GM19452 (cell line): ENCODE measurements at regions not wholly inside any gene's neighbourhood (a gene's known extent, or its start where the extent isn't known, plus 50 kb on each side); places are given as distances from the start of the nearest gene placed in this dataset.

ENCODE experiments used
- ATAC-seq: cut with Tn5 transposase; IDR thresholded peaks from one replicate; pipeline ENCODE4 v1.9.1; 2021; ENCODE audit not compliant: unreplicated experiment

GRCh38 chr9:73219985-73220626 lies 68.4 kb downstream of the ANXA1 start:
- peak; percentile 88 for ATAC-seq

- no peak for ATAC-seq
Measured at GRCh38 chr9:73223594-73223993, 71.9 kb downstream of the ANXA1 start.

- ATAC-seq, result no peak
Measured at GRCh38 chr9:73229543-73229942, 77.9 kb downstream of the ANXA1 start.

- no peak for ATAC-seq
Measured at GRCh38 chr9:73230251-73230650, 78.6 kb downstream of the ANXA1 start.

GRCh38 chr9:73231203-73231602 lies 79.5 kb downstream of the ANXA1 start:
- ATAC-seq, result no peak

GRCh38 chr9:73233359-73234007 lies 81.8 kb downstream of the ANXA1 start:
- no peak for ATAC-seq

GRCh38 chr9:73234008-73234360 lies 82.3 kb downstream of the ANXA1 start:
- ATAC-seq, result no peak

- no peak for ATAC-seq
Measured at GRCh38 chr9:73237140-73237539, 85.5 kb downstream of the ANXA1 start.

- ATAC-seq, result no peak
Measured at GRCh38 chr9:73239570-73240265, 88.1 kb downstream of the ANXA1 start.

GRCh38 chr9:73243078-73243477 lies 91.4 kb downstream of the ANXA1 start:
- ATAC-seq, result no peak

- ATAC-seq, result no peak
Measured at GRCh38 chr9:73259086-73259696, 107.5 kb downstream of the ANXA1 start.

GRCh38 chr9:73260506-73260905 lies 108.8 kb downstream of the ANXA1 start:
- ATAC-seq, result no peak

GRCh38 chr9:73264631-73265030 lies 113.0 kb downstream of the ANXA1 start:
- no peak for ATAC-seq

- no peak for ATAC-seq
Measured at GRCh38 chr9:73265876-73266275, 114.2 kb downstream of the ANXA1 start.

- no peak for ATAC-seq
Measured at GRCh38 chr9:73269430-73270101, 117.9 kb downstream of the ANXA1 start.

- peak; percentile 88 for ATAC-seq
Measured at GRCh38 chr9:73270967-73271721, 119.5 kb downstream of the ANXA1 start.

- ATAC-seq, result no peak
Measured at GRCh38 chr9:73280113-73280512, 128.4 kb downstream of the ANXA1 start.

- no peak for ATAC-seq
Measured at GRCh38 chr9:73284377-73284776, 132.7 kb downstream of the ANXA1 start.

GRCh38 chr9:73294336-73294735 lies 142.7 kb downstream of the ANXA1 start:
- no peak for ATAC-seq

- no peak for ATAC-seq
Measured at GRCh38 chr9:73325983-73326382, 174.3 kb downstream of the ANXA1 start.

GRCh38 chr9:73327149-73327548 lies 175.5 kb downstream of the ANXA1 start:
- no peak for ATAC-seq
